NCI-H2227 (cell line): ENCODE measurements at regions not wholly inside any gene's neighbourhood (a gene's known extent, or its start where the extent isn't known, plus 50 kb on each side); places are given as distances from the start of the nearest gene placed in this dataset.

Source experiments
- DNase-seq: peaks from one replicate; lab custom pipeline; 2025; ENCODE audit not compliant: unreplicated experiment; lab: John Stamatoyannopoulos, UW

- DNase-seq = no peak
These were observed 146.0 kb downstream of the FOXA2 start for GRCh38 chr20:22438346-22438745.

- DNase-seq = no peak
These were observed 147.0 kb downstream of the FOXA2 start for GRCh38 chr20:22437354-22437753.

- no peak for DNase-seq
These were observed 153.0 kb downstream of the FOXA2 start for GRCh38 chr20:22431419-22431818.

- DNase-seq = no peak
These were observed 153.6 kb downstream of the FOXA2 start for GRCh38 chr20:22430746-22431168.

- DNase-seq = no peak
These were observed 154.1 kb downstream of the FOXA2 start for GRCh38 chr20:22430154-22430745.

- no peak for DNase-seq
These were observed 154.9 kb downstream of the FOXA2 start for GRCh38 chr20:22429175-22430153.

GRCh38 chr20:22428051-22428450 lies 156.3 kb downstream of the FOXA2 start:
- DNase-seq = no peak

- DNase-seq = no peak
These were observed 157.6 kb downstream of the FOXA2 start for GRCh38 chr20:22426772-22427171.

- no peak for DNase-seq
These were observed 158.8 kb downstream of the FOXA2 start for GRCh38 chr20:22425344-22426295.

- no peak for DNase-seq
These were observed 161.1 kb downstream of the FOXA2 start for GRCh38 chr20:22423190-22423832.

GRCh38 chr20:22420116-22420598 lies 164.2 kb downstream of the FOXA2 start:
- DNase-seq = no peak

GRCh38 chr20:22418738-22419137 lies 165.6 kb downstream of the FOXA2 start:
- no peak for DNase-seq

GRCh38 chr20:22414305-22414742 lies 170.0 kb downstream of the FOXA2 start:
- no peak for DNase-seq

GRCh38 chr20:22412977-22413868 lies 171.1 kb downstream of the FOXA2 start:
- no peak for DNase-seq

- no peak for DNase-seq
These were observed 172.5 kb downstream of the FOXA2 start for GRCh38 chr20:22411627-22412450.

GRCh38 chr20:22411286-22411626 lies 173.1 kb downstream of the FOXA2 start:
- no peak for DNase-seq

- no peak for DNase-seq
These were observed 173.7 kb downstream of the FOXA2 start for GRCh38 chr20:22410556-22411130.
